OCI-LY1 (cell line): ENCODE measurements at regions not wholly inside any gene's neighbourhood (a gene's known extent, or its start where the extent isn't known, plus 50 kb on each side); places are given as distances from the start of the nearest gene placed in this dataset.

ENCODE experiments used
- CTCF ChIP-seq: fragments of 200-600 bp; sonication (generic), shearing (Covaris generic); IDR thresholded peaks from 2 replicates; pipeline ENCODE4 v1.5.1; 2017; ENCODE audit warnings: mild to moderate bottlenecking, antibody characterized with exemption, low read length, moderate library complexity, mixed read lengths
- EZH2 ChIP-seq: fragments of 200-600 bp; sonication (generic), shearing (Covaris generic); IDR thresholded peaks from 2 replicates; pipeline ENCODE4 v1.8.0; 2017; ENCODE audit warnings: borderline replicate concordance, mixed run types, mild to moderate bottlenecking, antibody characterized with exemption, low read length, moderate library complexity, mixed read lengths

DNA sequence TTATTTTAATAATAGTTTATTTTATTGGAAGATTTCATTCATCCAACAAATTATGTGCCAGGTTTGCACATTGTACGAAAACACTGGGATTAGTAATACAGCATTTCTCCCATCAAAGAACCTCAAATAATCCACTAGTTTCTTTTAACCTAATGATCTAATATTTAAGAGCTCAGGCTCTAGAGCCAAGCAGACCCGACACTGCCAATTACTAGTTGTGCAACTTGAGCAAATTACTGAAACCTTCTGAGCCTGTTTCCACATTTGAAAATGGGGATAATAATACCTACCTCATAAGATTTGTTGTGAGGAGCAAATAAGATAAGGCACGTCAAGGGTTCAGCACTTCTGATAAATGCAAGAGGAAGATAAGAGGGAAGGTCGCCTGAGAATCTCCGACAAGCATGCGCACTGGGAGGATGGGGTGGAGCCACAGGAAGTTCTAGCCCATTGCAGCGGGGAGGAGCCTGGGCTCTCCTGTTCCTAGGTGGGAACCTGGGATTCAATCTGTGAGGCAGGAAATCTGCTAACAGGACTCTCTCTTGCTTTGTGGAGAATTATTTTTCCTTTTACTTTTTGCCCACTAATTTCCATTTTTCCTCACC, 141.5 kb upstream of the SMAD1 start:
- no peak for TF ChIP-seq CTCF
- TF ChIP-seq EZH2, result no peak
